ENCODE measurements at regions not wholly inside any gene's neighbourhood (a gene's known extent, or its start where the extent isn't known, plus 50 kb on each side); places are given as distances from the start of the nearest gene placed in this dataset.

GRCh38 chr18:34501553-34501952, 208.5 kb upstream of the DTNA start:
- TF ChIP-seq CTCF (IDR thresholded peaks at IDR 0.05; ENCODE audit: low read length) (no peak), EZH2 (optimal IDR thresholded peaks at IDR 0.05; ENCODE audit: low read depth, low read length) (no peak)

Data from MM.1S (cell line).